OCI-LY3 (cell line): ENCODE measurements at regions not wholly inside any gene's neighbourhood (a gene's known extent, or its start where the extent isn't known, plus 50 kb on each side); places are given as distances from the start of the nearest gene placed in this dataset.

Experiments used
- EZH2phosphoT487 ChIP-seq: fragments of 200-600 bp; shearing (Covaris generic); IDR thresholded peaks from 2 replicates; pipeline ENCODE4 v1.6.1; 2018; ENCODE audit warnings: antibody characterized with exemption, mixed run types, low read depth
- TF ChIP-seq, protein P1 (sequence below): fragments of 200-600, 300-600 bp; sonication (generic); IDR thresholded peaks from 2 replicates; pipeline ENCODE4 v1.5.1; 2014; ENCODE audit warnings: antibody characterized with exemption, low read length, low read depth

DNA sequence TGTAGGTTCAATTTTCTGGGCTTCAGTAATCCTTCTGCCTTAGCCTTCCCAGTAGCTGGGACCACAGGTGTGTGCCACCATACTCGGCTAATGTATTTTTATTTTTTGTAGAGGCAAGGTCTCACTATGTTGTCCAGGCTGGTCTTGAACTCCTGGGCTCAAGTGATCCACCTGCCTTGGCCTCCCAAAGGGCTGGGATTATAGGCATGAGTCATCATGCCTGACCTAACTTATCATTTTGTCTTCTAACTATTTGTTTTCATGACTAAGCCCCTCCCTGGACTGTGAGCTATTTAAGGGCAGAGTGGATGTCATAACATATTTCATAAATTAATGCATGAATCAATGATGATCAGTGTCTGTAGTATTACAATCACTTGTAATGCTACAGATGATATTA is 56.1 kb upstream of the PIAS1 start:
- TF ChIP-seq, protein P1, sequence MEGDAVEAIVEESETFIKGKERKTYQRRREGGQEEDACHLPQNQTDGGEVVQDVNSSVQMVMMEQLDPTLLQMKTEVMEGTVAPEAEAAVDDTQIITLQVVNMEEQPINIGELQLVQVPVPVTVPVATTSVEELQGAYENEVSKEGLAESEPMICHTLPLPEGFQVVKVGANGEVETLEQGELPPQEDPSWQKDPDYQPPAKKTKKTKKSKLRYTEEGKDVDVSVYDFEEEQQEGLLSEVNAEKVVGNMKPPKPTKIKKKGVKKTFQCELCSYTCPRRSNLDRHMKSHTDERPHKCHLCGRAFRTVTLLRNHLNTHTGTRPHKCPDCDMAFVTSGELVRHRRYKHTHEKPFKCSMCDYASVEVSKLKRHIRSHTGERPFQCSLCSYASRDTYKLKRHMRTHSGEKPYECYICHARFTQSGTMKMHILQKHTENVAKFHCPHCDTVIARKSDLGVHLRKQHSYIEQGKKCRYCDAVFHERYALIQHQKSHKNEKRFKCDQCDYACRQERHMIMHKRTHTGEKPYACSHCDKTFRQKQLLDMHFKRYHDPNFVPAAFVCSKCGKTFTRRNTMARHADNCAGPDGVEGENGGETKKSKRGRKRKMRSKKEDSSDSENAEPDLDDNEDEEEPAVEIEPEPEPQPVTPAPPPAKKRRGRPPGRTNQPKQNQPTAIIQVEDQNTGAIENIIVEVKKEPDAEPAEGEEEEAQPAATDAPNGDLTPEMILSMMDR, result no peak
- TF ChIP-seq EZH2phosphoT487, result no peak
